Fibroblast of lung (primary cell): ENCODE measurements at regions not wholly inside any gene's neighbourhood (a gene's known extent, or its start where the extent isn't known, plus 50 kb on each side); places are given as distances from the start of the nearest gene placed in this dataset.

Source experiments
- DNase-seq, 2 donors: peaks; one replicate each; pipeline versions ENCODE4 v3.0.0 to v3.0.0-alpha.2; 2010; ENCODE audit warnings: low read depth in 2 of 2
- H2AFZ ChIP-seq: 2 replicates; pipeline ENCODE4 v1.5.1; 2012; ENCODE audit warnings: low read length, control low read depth, inconsistent platforms
- H3K27ac ChIP-seq: 2 replicates; pipeline ENCODE4 v1.5.1; 2011; ENCODE audit warnings: low read length, control low read depth; ENCODE audit not compliant: insufficient read depth
- H3K27me3 ChIP-seq: 2 replicates; pipeline ENCODE4 v1.5.1; 2011; ENCODE audit warnings: mild to moderate bottlenecking, low read length; ENCODE audit not compliant: control insufficient read depth, insufficient read depth
- H3K36me3 ChIP-seq: 2 replicates; pipeline ENCODE4 v1.5.1; 2011; ENCODE audit warnings: low read length; ENCODE audit not compliant: control insufficient read depth, insufficient read depth
- H3K4me1 ChIP-seq: 2 replicates; pipeline ENCODE4 v1.5.1; 2011; ENCODE audit warnings: low read length; ENCODE audit not compliant: control insufficient read depth, insufficient read depth; ENCODE audit errors: extremely low read depth
- H3K4me2 ChIP-seq: 2 replicates; pipeline ENCODE4 v1.5.1; 2011; ENCODE audit warnings: low read length, control low read depth; ENCODE audit not compliant: insufficient read depth; ENCODE audit errors: extremely low read depth
- H3K4me3 ChIP-seq, 4 experiments: fragments of 200-600 bp in 1 of 4; sonication (generic) in 1 of 4; replicated peaks in 1 of 4; 2 replicates each; pipeline ENCODE4 v1.5.1; 2011 to 2016; ENCODE audit warnings: low read length in 4 of 4, low read depth in 3 of 4, mild to moderate bottlenecking in 3 of 4, control low read depth in 2 of 4, inconsistent platforms in 1 of 4, mixed read lengths in 1 of 4; ENCODE audit not compliant: insufficient read depth in 1 of 4; ENCODE audit errors: control extremely low read depth in 1 of 4
- H3K79me2 ChIP-seq: 2 replicates; pipeline ENCODE4 v1.5.1; 2012; ENCODE audit warnings: mild to moderate bottlenecking, low read length, inconsistent platforms; ENCODE audit not compliant: control insufficient read depth, insufficient read depth
- H3K9ac ChIP-seq: 2 replicates; pipeline ENCODE4 v1.5.1; 2011; ENCODE audit warnings: mild to moderate bottlenecking, low read length, control low read depth; ENCODE audit not compliant: insufficient read depth
- H3K9me3 ChIP-seq: 2 replicates; pipeline ENCODE4 v1.5.1; 2012; ENCODE audit warnings: low read depth, low read length; ENCODE audit not compliant: control insufficient read depth, insufficient read depth
- H4K20me1 ChIP-seq: 2 replicates; pipeline ENCODE4 v1.5.1; 2011; ENCODE audit warnings: low read length; ENCODE audit not compliant: control insufficient read depth, insufficient read depth; ENCODE audit errors: extremely low read depth
- CTCF ChIP-seq, 2 donors: IDR thresholded peaks in 1 of 2; conservative IDR thresholded peaks in 1 of 2; 1 replicate in 1 of 2; 2 replicates in 1 of 2; pipeline ENCODE4 v1.5.1; 2011 to 2012; ENCODE audit warnings: low read length in 2 of 2, control low read depth in 1 of 2, inconsistent platforms in 1 of 2, low read depth in 1 of 2, mild to moderate bottlenecking in 1 of 2
- EZH2 ChIP-seq: IDR thresholded peaks from 2 replicates; pipeline ENCODE4 v1.5.1; 2012; ENCODE audit warnings: low read length, control low read depth, mild to moderate bottlenecking; ENCODE audit errors: missing control alignments

- no peak overlapping the region for H3K4me3 ChIP-seq
- no peaks in the 10 kb centered on the region for H4K20me1 ChIP-seq
- no peaks in the 10 kb centered on the region for H3K27me3 ChIP-seq
- H3K9ac ChIP-seq, result no peak overlapping the region
- DNase-seq, result no peak
- H3K4me2 ChIP-seq, result no peak overlapping the region
- H3K79me2 ChIP-seq, result no peaks in the 10 kb centered on the region
- H2AFZ ChIP-seq, result no peak overlapping the region
- TF ChIP-seq EZH2 (no peak), CTCF (conservative IDR thresholded peaks at IDR 0.05 in 1 of 2, IDR thresholded peaks at IDR 0.05 in 1 of 2; ENCODE audit: low read depth in 1 of 2, low read length in 2 of 2) (no peak)
- no peaks in the 10 kb centered on the region for H3K36me3 ChIP-seq
- no peak overlapping the region for H3K27ac ChIP-seq
- H3K4me1 ChIP-seq, result no peaks in the 10 kb centered on the region
- no peaks in the 10 kb centered on the region for H3K9me3 ChIP-seq
These were observed 268.1 kb downstream of the IPO8 start for GRCh38 chr12:30427555-30427954.

DNA sequence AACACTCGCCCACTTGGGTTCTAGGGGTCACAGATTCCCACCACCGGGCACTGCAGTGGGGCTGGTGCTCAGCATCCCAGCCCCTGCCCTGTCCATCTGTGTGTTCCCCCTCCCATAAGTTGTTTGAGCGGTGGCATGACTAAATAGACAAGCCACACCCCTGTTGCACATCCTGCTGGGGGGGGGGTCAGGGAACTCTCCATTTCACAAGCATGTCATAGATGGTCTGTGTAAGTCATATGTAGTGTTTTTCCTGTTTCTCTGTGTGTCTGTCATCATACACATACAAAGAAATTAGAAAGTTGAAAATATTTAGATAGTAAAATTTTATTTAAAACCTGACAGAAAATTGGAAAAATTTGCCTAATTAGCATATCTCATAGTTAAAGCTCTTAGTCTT is 270.2 kb downstream of the IPO8 start:
- Histone ChIP-seq H3K9ac (no peak overlapping the region), H3K9me3 (no peaks in the 10 kb centered on the region), H3K4me2 (no peak overlapping the region), H3K27me3 (no peaks in the 10 kb centered on the region), H4K20me1 (no peaks in the 10 kb centered on the region), H3K27ac (no peak overlapping the region), H2AFZ (no peak overlapping the region), H3K4me1 (no peaks in the 10 kb centered on the region), H3K36me3 (no peaks in the 10 kb centered on the region), H3K79me2 (no peaks in the 10 kb centered on the region), H3K4me3 (no peak overlapping the region)
- DNase-seq, result no peak
- TF ChIP-seq EZH2, result no peak
- TF ChIP-seq CTCF (conservative IDR thresholded peaks at IDR 0.05 in 1 of 2, IDR thresholded peaks at IDR 0.05 in 1 of 2; ENCODE audit: low read depth in 1 of 2, low read length in 2 of 2), result no peak

GRCh38 chr12:30423330-30423729 is 272.3 kb downstream of the IPO8 start:
- H3K9ac ChIP-seq, result no peak overlapping the region
- no peak for DNase-seq

More at GRCh38 chr12:30423330-30423729, 272.3 kb downstream of the IPO8 start:
- Histone ChIP-seq H3K9me3 (no peaks in the 10 kb centered on the region), H3K79me2 (no peaks in the 10 kb centered on the region), H3K4me3 (no peak overlapping the region), H2AFZ (no peak overlapping the region), H3K27me3 (no peaks in the 10 kb centered on the region), H3K36me3 (no peaks in the 10 kb centered on the region), H3K4me2 (no peak overlapping the region), H3K27ac (no peak overlapping the region), H4K20me1 (no peaks in the 10 kb centered on the region), H3K4me1 (peaks cover 2% of the 10 kb centered on the region)
- TF ChIP-seq EZH2, result no peak
- TF ChIP-seq CTCF (conservative IDR thresholded peaks at IDR 0.05 in 1 of 2, IDR thresholded peaks at IDR 0.05 in 1 of 2; ENCODE audit: low read depth in 1 of 2, low read length in 2 of 2), result no peak
